HG03066 (cell line): ENCODE measurements at regions not wholly inside any gene's neighbourhood (a gene's known extent, or its start where the extent isn't known, plus 50 kb on each side); places are given as distances from the start of the nearest gene placed in this dataset.
"Not testable (repeated sequence)": the region's sequence is repeated elsewhere in the genome, so short reads cannot be mapped to it uniquely, and the experiment has no call there.

ENCODE experiments used
- ATAC-seq: cut with Tn5 transposase; IDR thresholded peaks from one replicate; pipeline ENCODE4 v1.9.1; 2021; ENCODE audit warnings: low read depth; ENCODE audit not compliant: unreplicated experiment

GRCh38 chr5:85515588-85515987 lies 1102.2 kb upstream of the COX7C start:
- no peak for ATAC-seq

DNA sequence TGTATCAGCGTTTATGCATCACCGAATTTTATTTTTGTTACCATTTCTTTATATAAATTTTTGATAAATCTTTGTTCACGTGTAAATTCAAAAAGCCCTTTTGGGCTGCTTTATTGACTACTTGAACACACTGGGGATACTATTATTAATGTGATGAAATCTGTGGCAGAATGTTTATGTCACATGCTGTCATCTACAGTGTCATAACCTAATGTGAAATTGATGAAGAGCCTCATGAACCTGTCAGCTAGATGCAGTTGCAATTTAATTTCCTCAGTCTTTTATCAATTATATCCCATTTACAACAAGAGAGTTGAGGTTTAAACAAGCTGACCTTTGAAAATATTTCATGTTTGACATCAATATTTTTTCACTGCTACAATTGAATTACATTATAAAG lies 1100.4 kb upstream of the COX7C start:
- ATAC-seq: no peak

- no peak for ATAC-seq
Observed at GRCh38 chr5:85533341-85534047, 1084.2 kb upstream of the COX7C start.

- ATAC-seq: no peak
Observed at GRCh38 chr5:85538362-85538761, 1079.4 kb upstream of the COX7C start.

GRCh38 chr5:85545129-85545528 lies 1072.6 kb upstream of the COX7C start:
- no peak for ATAC-seq

GRCh38 chr5:85549229-85549628 lies 1068.5 kb upstream of the COX7C start:
- no peak for ATAC-seq

GRCh38 chr5:85549836-85550599 lies 1067.7 kb upstream of the COX7C start:
- ATAC-seq: no peak

GRCh38 chr5:85556464-85556863 lies 1061.3 kb upstream of the COX7C start:
- no peak for ATAC-seq

- no peak for ATAC-seq
Observed at GRCh38 chr5:85576666-85577065, 1041.1 kb upstream of the COX7C start.

- ATAC-seq: not testable (repeated sequence)
Observed at GRCh38 chr5:85587806-85588205, 1029.9 kb upstream of the COX7C start.

GRCh38 chr5:85588268-85588667 lies 1029.5 kb upstream of the COX7C start:
- not testable (repeated sequence) for ATAC-seq

DNA sequence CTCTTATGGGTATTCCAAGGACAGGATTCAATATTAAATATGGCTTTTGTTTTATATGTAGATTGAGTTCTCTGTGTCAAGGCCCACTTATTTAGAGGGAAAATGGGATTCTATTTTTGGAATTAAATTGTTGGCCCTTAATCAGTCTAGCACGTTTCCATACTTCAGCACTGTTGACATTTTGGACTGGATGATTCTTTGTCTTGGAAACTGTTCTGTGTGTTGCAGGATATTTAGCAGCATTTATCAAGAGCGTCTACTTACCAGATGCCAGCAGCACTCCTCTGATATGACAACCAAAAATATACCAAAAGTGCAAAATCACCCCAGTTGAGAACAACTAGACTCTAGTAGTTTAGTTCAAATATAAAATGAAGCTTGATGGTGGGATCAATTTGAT lies 1027.0 kb upstream of the COX7C start:
- no peak for ATAC-seq

DNA sequence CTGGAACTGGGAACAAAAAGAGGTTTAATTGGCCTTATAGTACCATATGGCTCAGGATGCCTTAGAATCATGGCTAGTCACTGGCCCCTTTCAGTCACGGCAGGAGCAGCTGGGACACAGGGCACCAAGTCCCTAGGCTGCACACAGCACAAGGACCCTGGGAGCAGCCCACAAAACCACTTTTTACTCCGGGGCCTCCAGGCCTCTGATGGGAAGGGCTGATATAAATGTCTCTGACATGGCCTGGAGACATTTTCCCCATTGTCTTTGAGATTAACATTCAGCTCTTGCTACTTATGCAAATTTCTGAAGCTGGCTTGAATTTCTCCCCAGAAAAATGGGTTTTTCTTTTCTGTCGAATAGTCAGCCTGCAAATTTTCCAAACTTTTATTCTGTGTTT lies 1026.4 kb upstream of the COX7C start:
- ATAC-seq: no peak

- no peak for ATAC-seq
Observed at GRCh38 chr5:85602843-85603242, 1014.9 kb upstream of the COX7C start.

DNA sequence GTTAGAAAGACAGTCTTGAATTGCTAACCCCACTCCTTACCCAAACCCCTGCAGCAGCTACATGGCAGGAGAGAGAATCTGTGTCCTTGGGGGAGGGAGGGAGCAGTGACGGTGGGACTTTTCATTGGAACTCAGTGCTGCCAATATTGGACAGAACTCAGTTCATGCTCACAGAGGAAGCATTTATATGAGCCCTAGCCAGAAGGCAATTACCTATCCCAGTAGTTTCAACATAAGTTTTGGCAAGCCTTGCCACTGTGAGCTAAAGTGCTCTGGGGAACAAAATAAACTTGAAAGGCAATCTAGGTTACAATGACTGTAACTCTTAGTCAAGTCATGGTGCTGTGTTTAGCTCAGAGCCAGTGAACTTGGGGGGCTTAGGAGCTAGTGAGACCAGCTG lies 1013.4 kb upstream of the COX7C start:
- ATAC-seq: no peak

DNA sequence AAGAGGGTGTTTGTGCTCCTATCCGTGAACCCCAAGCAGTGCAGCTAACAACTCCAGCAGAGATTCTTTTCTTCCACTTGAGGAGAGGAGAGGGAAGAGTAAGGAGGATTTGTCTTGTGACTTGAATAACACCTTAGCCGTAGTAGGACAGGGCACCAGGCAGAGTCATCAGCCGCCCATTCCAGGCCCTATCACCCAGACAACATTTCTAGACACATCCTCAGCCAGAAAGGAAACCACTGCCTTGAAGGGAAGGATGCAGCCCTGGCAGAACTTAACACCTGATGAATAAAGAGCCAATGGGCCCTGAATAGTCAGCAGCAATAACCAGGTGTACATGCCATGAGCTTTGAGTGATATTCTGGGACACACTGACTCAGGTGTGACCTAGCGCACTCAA lies 1013.0 kb upstream of the COX7C start:
- no peak for ATAC-seq

DNA sequence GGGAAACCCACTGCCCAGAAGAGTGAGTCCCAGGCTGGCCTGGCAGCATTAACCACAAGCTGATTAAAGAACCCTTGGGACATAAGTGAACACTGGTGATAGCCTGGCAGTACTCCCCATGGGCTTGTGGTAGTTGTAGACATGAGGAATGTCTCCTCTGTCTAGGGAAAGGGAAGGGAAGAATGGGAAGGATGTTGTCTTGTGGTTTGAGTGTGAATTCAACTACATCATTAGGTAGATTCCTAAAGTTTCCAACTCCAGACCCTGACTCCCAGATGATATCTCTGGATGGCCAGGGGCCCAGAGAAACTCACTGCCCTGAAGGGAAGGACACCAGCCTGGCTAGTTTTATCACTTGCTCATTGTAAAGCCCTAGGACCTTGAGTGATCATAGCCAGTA lies 1012.4 kb upstream of the COX7C start:
- no peak for ATAC-seq

DNA sequence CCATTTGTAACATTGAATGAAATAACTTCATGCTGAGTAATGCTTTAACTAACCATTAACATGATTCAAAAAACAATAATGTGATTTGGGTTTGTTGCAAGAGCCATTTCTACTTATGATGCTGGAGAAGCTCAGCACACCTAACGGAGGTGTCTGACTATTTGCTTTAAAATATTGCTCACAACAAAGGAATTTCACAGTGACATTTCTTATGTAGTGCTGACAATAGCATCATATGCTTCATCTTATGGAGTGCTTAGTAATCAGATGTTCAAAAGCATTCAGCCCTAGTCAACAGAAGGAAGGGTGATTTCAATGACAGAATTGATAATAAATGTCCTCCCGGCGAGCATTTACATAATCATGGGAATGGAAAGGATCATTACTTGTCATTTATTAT lies 1003.3 kb upstream of the COX7C start:
- no peak for ATAC-seq

DNA sequence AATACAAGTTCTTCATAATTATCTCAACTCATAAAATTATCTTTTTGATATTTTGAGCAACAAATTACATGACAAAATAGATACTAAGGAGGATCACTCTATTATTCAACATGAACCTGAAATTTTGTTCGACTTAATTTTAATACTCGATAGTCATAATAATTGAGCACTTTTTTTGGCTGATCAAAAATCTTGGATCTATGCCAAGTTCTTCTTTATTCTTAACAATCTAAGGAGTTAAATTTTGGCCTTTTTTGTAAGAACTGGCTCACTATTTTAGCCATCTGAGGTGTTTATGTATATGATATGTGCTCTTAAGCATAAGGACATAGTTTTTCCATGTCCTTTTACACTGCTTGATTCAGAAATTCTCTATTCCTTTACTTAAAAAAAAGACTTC lies 996.1 kb upstream of the COX7C start:
- no peak for ATAC-seq

DNA sequence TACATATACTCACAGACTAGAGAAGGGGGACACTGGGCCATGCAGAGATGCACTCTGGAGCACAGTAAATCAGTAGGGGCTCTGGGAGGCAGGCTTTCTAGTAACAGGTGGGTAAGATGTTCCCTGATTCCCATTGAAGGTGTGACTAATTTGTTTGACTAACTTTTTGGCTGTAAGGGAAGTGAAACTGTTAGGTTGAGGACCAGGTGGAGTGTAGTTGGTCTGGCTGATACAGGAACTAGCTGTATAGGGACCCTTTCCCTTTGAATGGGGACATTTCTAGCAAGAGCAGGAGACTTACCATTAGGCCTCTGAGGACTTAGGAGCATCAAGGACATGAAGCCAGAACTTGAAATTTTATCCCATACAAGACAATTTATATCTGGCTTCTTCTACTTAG lies 989.6 kb upstream of the COX7C start:
- no peak for ATAC-seq

DNA sequence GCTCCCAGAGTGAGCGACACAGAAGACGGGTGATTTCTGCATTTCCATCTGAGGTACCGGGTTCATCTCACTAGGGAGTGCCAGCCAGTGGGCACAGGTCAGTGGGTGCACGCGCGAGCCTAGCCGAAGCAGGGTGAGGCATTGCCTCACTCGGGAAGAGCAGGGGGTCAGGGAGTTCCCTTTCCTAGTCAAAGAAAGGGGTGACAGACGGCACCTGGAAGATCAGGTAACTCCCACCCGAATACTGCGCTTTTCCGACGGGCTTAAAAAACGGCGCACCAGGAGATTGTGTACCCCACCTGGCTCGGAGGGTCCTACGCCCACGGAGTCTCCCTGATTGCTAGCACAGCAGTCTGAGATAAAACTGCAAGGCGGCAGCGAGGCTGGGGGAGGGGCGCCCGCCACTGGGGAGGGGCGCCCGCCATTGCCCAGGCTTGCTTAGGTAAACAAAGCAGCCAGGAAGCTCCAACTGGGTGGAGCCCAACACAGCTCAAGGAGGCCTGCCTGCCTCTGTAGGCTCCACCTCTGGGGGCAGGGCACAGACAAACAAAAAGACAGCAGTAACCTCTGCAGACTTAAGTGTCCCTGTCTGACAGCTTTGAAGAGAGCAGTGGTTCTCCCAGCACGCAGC lies 979.1 kb upstream of the COX7C start:
- ATAC-seq: not testable (repeated sequence)

DNA sequence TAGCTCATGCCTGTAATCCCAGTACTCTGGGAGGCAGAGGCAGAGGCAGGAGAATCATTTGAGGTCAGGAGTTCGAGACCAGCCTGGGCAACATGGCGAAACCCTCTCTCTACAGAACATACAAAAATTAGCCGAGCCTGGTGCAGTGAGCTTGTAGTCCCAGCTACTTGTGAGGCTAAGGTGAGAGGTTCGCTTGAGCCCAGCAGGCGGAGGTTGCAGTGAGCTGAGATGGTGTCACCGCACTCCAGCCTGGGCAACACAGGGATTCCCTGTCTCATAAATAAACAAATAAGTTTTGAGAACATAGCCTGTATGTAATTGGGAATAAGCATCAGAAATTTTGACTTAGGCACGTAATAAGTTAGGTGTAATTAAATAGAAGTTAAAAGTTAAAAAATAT lies 971.7 kb upstream of the COX7C start:
- ATAC-seq: no peak
